Parathyroid adenoma (tissue), 2 donors: ENCODE measurements at regions not wholly inside any gene's neighbourhood (a gene's known extent, or its start where the extent isn't known, plus 50 kb on each side); places are given as distances from the start of the nearest gene placed in this dataset.

ENCODE experiments used
- H2AFZ ChIP-seq: fragments of 300-600 bp; sonication (generic); one replicate; pipeline ENCODE4 v1.7.0; 2017; ENCODE audit warnings: antibody characterized with exemption, mild to moderate bottlenecking
- H3K27ac ChIP-seq: fragments of 300-600 bp; sonication (generic); one replicate; pipeline ENCODE4 v1.7.0; 2017
- H3K27me3 ChIP-seq: fragments of 300-600 bp; sonication (generic); one replicate; pipeline ENCODE4 v1.7.0; 2017; ENCODE audit warnings: low read length; ENCODE audit not compliant: control insufficient read depth, insufficient read depth
- H3K36me3 ChIP-seq: fragments of 300-600 bp; sonication (generic); one replicate; pipeline ENCODE4 v1.7.0; 2017; ENCODE audit warnings: low read length; ENCODE audit not compliant: control insufficient read depth, insufficient read depth
- H3K4me1 ChIP-seq: fragments of 300-600 bp; sonication (generic); one replicate; pipeline ENCODE4 v1.7.0; 2017; ENCODE audit warnings: control low read depth
- H3K4me2 ChIP-seq: fragments of 300-600 bp; sonication (generic); one replicate; pipeline ENCODE4 v1.7.0; 2017; ENCODE audit warnings: low read length
- H3K4me3 ChIP-seq: fragments of 300-600 bp; sonication (generic); one replicate; pipeline ENCODE4 v1.7.0; 2017; ENCODE audit warnings: low read depth, low read length
- H3K79me2 ChIP-seq: fragments of 300-600 bp; sonication (generic); one replicate; pipeline ENCODE4 v1.7.0; 2017; ENCODE audit warnings: control low read depth
- H3K9ac ChIP-seq: fragments of 300-600 bp; sonication (generic); one replicate; pipeline ENCODE4 v1.7.0; 2017; ENCODE audit warnings: mild to moderate bottlenecking
- H3K9me3 ChIP-seq: fragments of 300-600 bp; sonication (generic); one replicate; pipeline ENCODE4 v1.7.0; 2017; ENCODE audit warnings: low read length; ENCODE audit not compliant: control insufficient read depth
- TF ChIP-seq, protein P1 (sequence below): fragments of 300-600 bp; sonication (generic); IDR thresholded peaks from one replicate; pipeline ENCODE4 v1.7.0; 2017; ENCODE audit warnings: antibody characterized with exemption, mild to moderate bottlenecking
- donor health status: primary hyperparathyroidism.

- no peak overlapping the region for H3K4me3 ChIP-seq
- H3K4me1 ChIP-seq, result no peaks in the 10 kb centered on the region
- H3K79me2 ChIP-seq, result no peaks in the 10 kb centered on the region
- no peak overlapping the region for H2AFZ ChIP-seq
- H3K27me3 ChIP-seq, result no peaks in the 10 kb centered on the region
- no peak overlapping the region for H3K9ac ChIP-seq
- no peak overlapping the region for H3K4me2 ChIP-seq
- no peak overlapping the region for H3K27ac ChIP-seq
- H3K36me3 ChIP-seq, result no peaks in the 10 kb centered on the region
- H3K9me3 ChIP-seq, result no peaks in the 10 kb centered on the region
- TF ChIP-seq, protein P1, sequence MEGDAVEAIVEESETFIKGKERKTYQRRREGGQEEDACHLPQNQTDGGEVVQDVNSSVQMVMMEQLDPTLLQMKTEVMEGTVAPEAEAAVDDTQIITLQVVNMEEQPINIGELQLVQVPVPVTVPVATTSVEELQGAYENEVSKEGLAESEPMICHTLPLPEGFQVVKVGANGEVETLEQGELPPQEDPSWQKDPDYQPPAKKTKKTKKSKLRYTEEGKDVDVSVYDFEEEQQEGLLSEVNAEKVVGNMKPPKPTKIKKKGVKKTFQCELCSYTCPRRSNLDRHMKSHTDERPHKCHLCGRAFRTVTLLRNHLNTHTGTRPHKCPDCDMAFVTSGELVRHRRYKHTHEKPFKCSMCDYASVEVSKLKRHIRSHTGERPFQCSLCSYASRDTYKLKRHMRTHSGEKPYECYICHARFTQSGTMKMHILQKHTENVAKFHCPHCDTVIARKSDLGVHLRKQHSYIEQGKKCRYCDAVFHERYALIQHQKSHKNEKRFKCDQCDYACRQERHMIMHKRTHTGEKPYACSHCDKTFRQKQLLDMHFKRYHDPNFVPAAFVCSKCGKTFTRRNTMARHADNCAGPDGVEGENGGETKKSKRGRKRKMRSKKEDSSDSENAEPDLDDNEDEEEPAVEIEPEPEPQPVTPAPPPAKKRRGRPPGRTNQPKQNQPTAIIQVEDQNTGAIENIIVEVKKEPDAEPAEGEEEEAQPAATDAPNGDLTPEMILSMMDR, result no peak
These were observed 694.6 kb downstream of the USP25 start for GRCh38 chr21:16424331-16424751.

GRCh38 chr21:16425376-16425775 is 695.6 kb downstream of the USP25 start:
- no peak overlapping the region for H2AFZ ChIP-seq
- no peaks in the 10 kb centered on the region for H3K36me3 ChIP-seq
- no peak overlapping the region for H3K4me2 ChIP-seq
- H3K27me3 ChIP-seq, result no peaks in the 10 kb centered on the region
- no peaks in the 10 kb centered on the region for H3K4me1 ChIP-seq
- TF ChIP-seq, protein P1, result no peak
- no peaks in the 10 kb centered on the region for H3K79me2 ChIP-seq
- H3K27ac ChIP-seq, result no peak overlapping the region
- no peak overlapping the region for H3K9ac ChIP-seq
- H3K9me3 ChIP-seq, result no peaks in the 10 kb centered on the region
- H3K4me3 ChIP-seq, result no peak overlapping the region

- Histone ChIP-seq H3K9ac (no peak overlapping the region), H3K4me1 (no peaks in the 10 kb centered on the region), H3K4me3 (no peak overlapping the region), H3K27ac (no peak overlapping the region), H3K9me3 (no peaks in the 10 kb centered on the region), H3K27me3 (no peaks in the 10 kb centered on the region), H3K79me2 (no peaks in the 10 kb centered on the region), H2AFZ (no peak overlapping the region), H3K4me2 (no peak overlapping the region), H3K36me3 (no peaks in the 10 kb centered on the region)
- TF ChIP-seq, protein P1, result no peak
These were observed 697.2 kb downstream of the USP25 start for GRCh38 chr21:16426936-16427335.

- no peaks in the 10 kb centered on the region for H3K79me2 ChIP-seq
- H3K9ac ChIP-seq, result no peak overlapping the region
- TF ChIP-seq, protein P1, result no peak
- H2AFZ ChIP-seq, result no peak overlapping the region
- no peaks in the 10 kb centered on the region for H3K9me3 ChIP-seq
- H3K27ac ChIP-seq, result no peak overlapping the region
- no peak overlapping the region for H3K4me3 ChIP-seq
- no peaks in the 10 kb centered on the region for H3K27me3 ChIP-seq
- no peak overlapping the region for H3K4me2 ChIP-seq
- no peaks in the 10 kb centered on the region for H3K4me1 ChIP-seq
- no peaks in the 10 kb centered on the region for H3K36me3 ChIP-seq
These were observed 697.9 kb downstream of the USP25 start for GRCh38 chr21:16427587-16428087.

GRCh38 chr21:16437586-16437985 is 707.8 kb downstream of the USP25 start:
- Histone ChIP-seq H3K36me3 (no peaks in the 10 kb centered on the region), H3K4me1 (no peaks in the 10 kb centered on the region), H3K27me3 (no peaks in the 10 kb centered on the region), H3K9ac (no peak overlapping the region), H3K9me3 (no peaks in the 10 kb centered on the region), H2AFZ (no peak overlapping the region), H3K79me2 (no peaks in the 10 kb centered on the region), H3K27ac (no peak overlapping the region), H3K4me2 (no peak overlapping the region), H3K4me3 (no peak overlapping the region)
- TF ChIP-seq, protein P1, result no peak
